ENCODE measurements at regions not wholly inside any gene's neighbourhood (a gene's known extent, or its start where the extent isn't known, plus 50 kb on each side); places are given as distances from the start of the nearest gene placed in this dataset.

GRCh38 chr4:135605076-135605475 lies 1403.5 kb upstream of the PABPC4L start:
- Mint-ChIP-seq H3K36me3 (ENCODE audit: low read depth) (no peaks in the 10 kb centered on the region), H3K27me3 (no peaks in the 10 kb centered on the region), H3K4me3 (no peak overlapping the region), H3K9me3 (peaks cover 3% of the 10 kb centered on the region), H3K4me1 (no peaks in the 10 kb centered on the region), H3K27ac (no peak overlapping the region)
- ATAC-seq (no peak), DNase-seq (no peak)

GRCh38 chr4:135604531-135604930 lies 1402.9 kb upstream of the PABPC4L start:
- no peaks in the 10 kb centered on the region for H3K4me1 Mint-ChIP-seq
- H3K36me3 Mint-ChIP-seq (ENCODE audit: low read depth) = no peaks in the 10 kb centered on the region
- H3K9me3 Mint-ChIP-seq = peaks cover 3% of the 10 kb centered on the region
- no peak for ATAC-seq
- no peak overlapping the region for H3K4me3 Mint-ChIP-seq
- DNase-seq = no peak
- H3K27me3 Mint-ChIP-seq = no peaks in the 10 kb centered on the region
- H3K27ac Mint-ChIP-seq = no peak overlapping the region

- H3K4me1 Mint-ChIP-seq = no peaks in the 10 kb centered on the region
- no peaks in the 10 kb centered on the region for H3K36me3 Mint-ChIP-seq (ENCODE audit: low read depth)
- no peak for DNase-seq
- H3K9me3 Mint-ChIP-seq = peaks cover 17% of the 10 kb centered on the region
- H3K4me3 Mint-ChIP-seq = no peak overlapping the region
- no peak overlapping the region for H3K27ac Mint-ChIP-seq
- ATAC-seq = no peak
- no peaks in the 10 kb centered on the region for H3K27me3 Mint-ChIP-seq
These were observed 1399.8 kb upstream of the PABPC4L start for GRCh38 chr4:135601351-135601750.

- Mint-ChIP-seq H3K9me3 (peaks cover 24% of the 10 kb centered on the region), H3K4me1 (no peaks in the 10 kb centered on the region), H3K4me3 (no peak overlapping the region), H3K27ac (no peak overlapping the region), H3K27me3 (no peaks in the 10 kb centered on the region), H3K36me3 (ENCODE audit: low read depth) (no peaks in the 10 kb centered on the region)
- ATAC-seq = no peak
- no peak for DNase-seq
These were observed 1396.6 kb upstream of the PABPC4L start for GRCh38 chr4:135598151-135598550.

GRCh38 chr4:135594521-135594920 lies 1392.9 kb upstream of the PABPC4L start:
- no peaks in the 10 kb centered on the region for H3K36me3 Mint-ChIP-seq (ENCODE audit: low read depth)
- ATAC-seq (no peak), DNase-seq (no peak)
- no peaks in the 10 kb centered on the region for H3K27me3 Mint-ChIP-seq
- no peak overlapping the region for H3K4me3 Mint-ChIP-seq
- no peaks in the 10 kb centered on the region for H3K4me1 Mint-ChIP-seq
- H3K9me3 Mint-ChIP-seq = peaks cover 21% of the 10 kb centered on the region
- no peak overlapping the region for H3K27ac Mint-ChIP-seq

- H3K27me3 Mint-ChIP-seq = no peaks in the 10 kb centered on the region
- H3K4me1 Mint-ChIP-seq = no peaks in the 10 kb centered on the region
- no peak overlapping the region for H3K4me3 Mint-ChIP-seq
- no peak for DNase-seq
- no peaks in the 10 kb centered on the region for H3K36me3 Mint-ChIP-seq (ENCODE audit: low read depth)
- ATAC-seq = no peak
- H3K27ac Mint-ChIP-seq = no peak overlapping the region
- H3K9me3 Mint-ChIP-seq = no peaks in the 10 kb centered on the region
These were observed 1373.5 kb upstream of the PABPC4L start for GRCh38 chr4:135575041-135575440.

- no peak for ATAC-seq
- DNase-seq = no peak
- no peaks in the 10 kb centered on the region for H3K4me1 Mint-ChIP-seq
- H3K36me3 Mint-ChIP-seq (ENCODE audit: low read depth) = no peaks in the 10 kb centered on the region
- H3K27me3 Mint-ChIP-seq = no peaks in the 10 kb centered on the region
- no peaks in the 10 kb centered on the region for H3K9me3 Mint-ChIP-seq
- H3K4me3 Mint-ChIP-seq = no peak overlapping the region
- H3K27ac Mint-ChIP-seq = no peak overlapping the region
These were observed 1371.7 kb upstream of the PABPC4L start for GRCh38 chr4:135573251-135573650.

- Mint-ChIP-seq H3K27ac (no peak overlapping the region), H3K27me3 (no peaks in the 10 kb centered on the region), H3K9me3 (peaks cover 4% of the 10 kb centered on the region), H3K4me3 (no peak overlapping the region), H3K36me3 (ENCODE audit: low read depth) (no peaks in the 10 kb centered on the region), H3K4me1 (no peaks in the 10 kb centered on the region)
- DNase-seq (no peak), ATAC-seq (no peak)
These were observed 1362.5 kb upstream of the PABPC4L start for GRCh38 chr4:135564090-135564489.

- H3K4me3 Mint-ChIP-seq = no peak overlapping the region
- H3K9me3 Mint-ChIP-seq = no peaks in the 10 kb centered on the region
- ATAC-seq (no peak), DNase-seq (no peak)
- no peaks in the 10 kb centered on the region for H3K36me3 Mint-ChIP-seq (ENCODE audit: low read depth)
- no peak overlapping the region for H3K27ac Mint-ChIP-seq
- no peaks in the 10 kb centered on the region for H3K27me3 Mint-ChIP-seq
- H3K4me1 Mint-ChIP-seq = no peaks in the 10 kb centered on the region
These were observed 1351.6 kb upstream of the PABPC4L start for GRCh38 chr4:135553213-135553612.

- no peaks in the 10 kb centered on the region for H3K36me3 Mint-ChIP-seq (ENCODE audit: low read depth)
- DNase-seq (no peak), ATAC-seq (no peak)
- no peak overlapping the region for H3K4me3 Mint-ChIP-seq
- H3K27ac Mint-ChIP-seq = no peak overlapping the region
- no peaks in the 10 kb centered on the region for H3K27me3 Mint-ChIP-seq
- H3K4me1 Mint-ChIP-seq = no peaks in the 10 kb centered on the region
- H3K9me3 Mint-ChIP-seq = no peaks in the 10 kb centered on the region
These were observed 1350.5 kb upstream of the PABPC4L start for GRCh38 chr4:135552131-135552530.

- Mint-ChIP-seq H3K4me1 (no peaks in the 10 kb centered on the region), H3K27ac (no peak overlapping the region), H3K27me3 (no peaks in the 10 kb centered on the region), H3K9me3 (no peaks in the 10 kb centered on the region), H3K4me3 (no peak overlapping the region), H3K36me3 (ENCODE audit: low read depth) (no peaks in the 10 kb centered on the region)
- no peak for DNase-seq
- no peak for ATAC-seq
These were observed 1347.1 kb upstream of the PABPC4L start for GRCh38 chr4:135548711-135549110.

GRCh38 chr4:135545616-135546317 lies 1344.2 kb upstream of the PABPC4L start:
- ATAC-seq = no peak
- H3K4me1 Mint-ChIP-seq = no peaks in the 10 kb centered on the region

GRCh38 chr4:135538698-135539097 lies 1337.1 kb upstream of the PABPC4L start:
- ATAC-seq (no peak), DNase-seq (no peak)
- H3K27ac Mint-ChIP-seq = no peak overlapping the region
- no peaks in the 10 kb centered on the region for H3K27me3 Mint-ChIP-seq
- no peak overlapping the region for H3K4me3 Mint-ChIP-seq
- H3K36me3 Mint-ChIP-seq (ENCODE audit: low read depth) = no peaks in the 10 kb centered on the region
- H3K4me1 Mint-ChIP-seq = no peaks in the 10 kb centered on the region
- peaks cover 6% of the 10 kb centered on the region for H3K9me3 Mint-ChIP-seq

More at GRCh38 chr4:135545616-135546317, 1344.2 kb upstream of the PABPC4L start:
- Mint-ChIP-seq H3K27me3 (no peaks in the 10 kb centered on the region), H3K9me3 (no peaks in the 10 kb centered on the region), H3K27ac (no peak overlapping the region), H3K36me3 (ENCODE audit: low read depth) (no peaks in the 10 kb centered on the region), H3K4me3 (no peak overlapping the region)
- no peak for DNase-seq

GRCh38 chr4:135533053-135533452 lies 1331.5 kb upstream of the PABPC4L start:
- Mint-ChIP-seq H3K9me3 (peaks cover 4% of the 10 kb centered on the region), H3K27me3 (no peaks in the 10 kb centered on the region), H3K4me3 (no peak overlapping the region), H3K27ac (no peak overlapping the region), H3K36me3 (ENCODE audit: low read depth) (no peaks in the 10 kb centered on the region), H3K4me1 (no peaks in the 10 kb centered on the region)
- DNase-seq (no peak), ATAC-seq (no peak)

- no peaks in the 10 kb centered on the region for H3K36me3 Mint-ChIP-seq (ENCODE audit: low read depth)
- ATAC-seq (no peak), DNase-seq (no peak)
- H3K27ac Mint-ChIP-seq = no peak overlapping the region
- no peaks in the 10 kb centered on the region for H3K27me3 Mint-ChIP-seq
- no peaks in the 10 kb centered on the region for H3K4me1 Mint-ChIP-seq
- peaks cover 4% of the 10 kb centered on the region for H3K9me3 Mint-ChIP-seq
- no peak overlapping the region for H3K4me3 Mint-ChIP-seq
These were observed 1330.5 kb upstream of the PABPC4L start for GRCh38 chr4:135532132-135532531.

GRCh38 chr4:135515295-135515694 lies 1313.7 kb upstream of the PABPC4L start:
- DNase-seq (no peak), ATAC-seq (no peak)
- Mint-ChIP-seq H3K4me1 (no peaks in the 10 kb centered on the region), H3K36me3 (ENCODE audit: low read depth) (no peaks in the 10 kb centered on the region), H3K9me3 (peaks cover 3% of the 10 kb centered on the region), H3K27ac (no peak overlapping the region), H3K4me3 (no peak overlapping the region), H3K27me3 (no peaks in the 10 kb centered on the region)
